Upper lobe of right lung (tissue), 1 donor: ENCODE measurements at regions not wholly inside any gene's neighbourhood (a gene's known extent, or its start where the extent isn't known, plus 50 kb on each side); places are given as distances from the start of the nearest gene placed in this dataset.

Source experiments
- ATAC-seq: fragments of 200-7000 bp; cut with Tn5 transposase; one replicate; pipeline ENCODE4 v1.9.1; 2020; ENCODE audit warnings: mild to moderate bottlenecking, moderate library complexity
- DNase-seq: peaks from one replicate; pipeline ENCODE4 v3.0.0-alpha.2; 2020
- H3K27ac ChIP-seq: fragments of 200-600 bp; one replicate; pipeline ENCODE4 v1.8.0; 2022
- H3K27me3 ChIP-seq: fragments of 200-600 bp; one replicate; pipeline ENCODE4 v1.8.0; 2022; ENCODE audit warnings: mild to moderate bottlenecking
- H3K36me3 ChIP-seq: fragments of 200-600 bp; one replicate; pipeline ENCODE4 v1.8.0; 2022
- H3K4me1 ChIP-seq: fragments of 200-600 bp; one replicate; pipeline ENCODE4 v1.8.0; 2022
- H3K4me3 ChIP-seq: fragments of 200-600 bp; one replicate; pipeline ENCODE4 v1.8.0; 2022; ENCODE audit warnings: mild to moderate bottlenecking
- H3K9me3 ChIP-seq: fragments of 200-600 bp; one replicate; pipeline ENCODE4 v1.8.0; 2022
- CTCF ChIP-seq: fragments of 200-600 bp; IDR thresholded peaks from one replicate; pipeline ENCODE4 v1.8.0; 2022; ENCODE audit warnings: antibody characterized with exemption
- intact Hi-C: fragments of 100-400 bp; cut with DNase I; formaldehyde crosslinking; loops from one replicate; pipeline ENCODE4 v1.11.0; 2022
- donor health status: DM: no; HTN: yes; CAD: no; lungs with severe emphysema.

- H3K9me3 ChIP-seq = no peaks in the 10 kb centered on the region
- intact Hi-C loops = no loop called here
- no peak for DNase-seq
Measured at GRCh38 chr5:39665328-39665727, 240.5 kb upstream of the DAB2 start.

GRCh38 chr5:39662945-39663344, 238.2 kb upstream of the DAB2 start:
- H3K27ac ChIP-seq = no peak overlapping the region
- no peaks in the 10 kb centered on the region for H3K36me3 ChIP-seq
- no peak overlapping the region for H3K4me3 ChIP-seq
- no peaks in the 10 kb centered on the region for H3K27me3 ChIP-seq
- no peaks in the 10 kb centered on the region for H3K4me1 ChIP-seq
- no peaks in the 10 kb centered on the region for H3K9me3 ChIP-seq
- ATAC-seq = no peak
- TF ChIP-seq CTCF = no peak
- intact Hi-C loops = no loop called here
- DNase-seq = no peak

More at GRCh38 chr5:39665328-39665727, 240.5 kb upstream of the DAB2 start:
- TF ChIP-seq CTCF = no peak
- no peaks in the 10 kb centered on the region for H3K27me3 ChIP-seq
- ATAC-seq = no peak
- no peaks in the 10 kb centered on the region for H3K36me3 ChIP-seq
- H3K4me3 ChIP-seq = no peak overlapping the region
- no peaks in the 10 kb centered on the region for H3K4me1 ChIP-seq
- H3K27ac ChIP-seq = no peak overlapping the region

GRCh38 chr5:39661026-39661779, 236.4 kb upstream of the DAB2 start:
- no peak overlapping the region for H3K4me3 ChIP-seq
- intact Hi-C loops = no loop called here
- no peak for ATAC-seq
- no peaks in the 10 kb centered on the region for H3K9me3 ChIP-seq
- DNase-seq = no peak
- no peaks in the 10 kb centered on the region for H3K27me3 ChIP-seq
- no peaks in the 10 kb centered on the region for H3K36me3 ChIP-seq
- TF ChIP-seq CTCF = no peak
- no peak overlapping the region for H3K27ac ChIP-seq
- no peaks in the 10 kb centered on the region for H3K4me1 ChIP-seq

GRCh38 chr5:39660020-39660419, 235.2 kb upstream of the DAB2 start:
- ATAC-seq (no peak), DNase-seq (no peak)
- Histone ChIP-seq H3K27me3 (no peaks in the 10 kb centered on the region), H3K4me1 (no peaks in the 10 kb centered on the region), H3K27ac (no peak overlapping the region), H3K36me3 (no peaks in the 10 kb centered on the region), H3K4me3 (no peak overlapping the region), H3K9me3 (no peaks in the 10 kb centered on the region)
- no peak for TF ChIP-seq CTCF
- intact Hi-C loops = no loop called here

GRCh38 chr5:39658866-39659265, 234.1 kb upstream of the DAB2 start:
- intact Hi-C loops = no loop called here
- Histone ChIP-seq H3K36me3 (no peaks in the 10 kb centered on the region), H3K4me1 (no peaks in the 10 kb centered on the region), H3K27ac (no peak overlapping the region), H3K9me3 (no peaks in the 10 kb centered on the region), H3K27me3 (no peaks in the 10 kb centered on the region), H3K4me3 (no peak overlapping the region)
- ATAC-seq (no peak), DNase-seq (no peak)
- no peak for TF ChIP-seq CTCF

GRCh38 chr5:39657943-39658342, 233.2 kb upstream of the DAB2 start:
- no peak for ATAC-seq
- intact Hi-C loops = no loop called here
- Histone ChIP-seq H3K27ac (no peak overlapping the region), H3K4me1 (no peaks in the 10 kb centered on the region), H3K4me3 (no peak overlapping the region), H3K27me3 (no peaks in the 10 kb centered on the region), H3K36me3 (no peaks in the 10 kb centered on the region), H3K9me3 (no peaks in the 10 kb centered on the region)
- no peak for DNase-seq
- TF ChIP-seq CTCF = no peak
